A673 (cell line): ENCODE measurements at regions not wholly inside any gene's neighbourhood (a gene's known extent, or its start where the extent isn't known, plus 50 kb on each side); places are given as distances from the start of the nearest gene placed in this dataset.

Source experiments
- BruUV-seq: library from RNA; stranded (reverse); fragments of 400-500 nt; replicated peaks from 2 replicates; lab custom pipeline; 2021; lab: Mats Ljungman, UMichigan
- CTCF ChIA-PET: fragments of 300-600 bp; sonication (Branson Sonifier 250); formaldehyde crosslinking; loops from one replicate; lab custom pipeline; 2022; ENCODE audit warnings: antibody characterized with exemption; lab: Charles Lee
- POLR2A ChIA-PET: fragments of 300-600 bp; sonication (Branson Sonifier 250); formaldehyde crosslinking; loops from one replicate; lab custom pipeline; 2022; ENCODE audit warnings: antibody characterized with exemption; ENCODE audit not compliant: low non-redundant PET; lab: Charles Lee
- DNase-seq: peaks from one replicate; pipeline ENCODE4 v3.0.0-alpha.2; 2015; ENCODE audit warnings: low spot score
- H3K27ac ChIP-seq: fragments of 200-600 bp; sonication (generic); 2 replicates; pipeline ENCODE4 v1.5.1; 2016; ENCODE audit warnings: mixed run types, low read depth, mild to moderate bottlenecking, mixed read lengths, antibody characterized with exemption, low read length; ENCODE audit not compliant: poor library complexity, severe bottlenecking
- H3K27me3 ChIP-seq: fragments of 200-600 bp; sonication (generic); replicated peaks from 2 replicates; pipeline ENCODE4 v1.6.1; 2017; ENCODE audit warnings: mixed run types, low read depth, mild to moderate bottlenecking, mixed read lengths, antibody characterized with exemption, low read length; ENCODE audit not compliant: insufficient read depth, poor library complexity
- H3K36me3 ChIP-seq: fragments of 200-600 bp; sonication (generic); 2 replicates; pipeline ENCODE4 v1.6.1; 2016; ENCODE audit warnings: mixed run types, mild to moderate bottlenecking, mixed read lengths, antibody characterized with exemption, low read length; ENCODE audit not compliant: insufficient read depth, poor library complexity, severe bottlenecking
- H3K4me1 ChIP-seq: fragments of 200-600 bp; sonication (generic); 2 replicates; pipeline ENCODE4 v1.6.1; 2017; ENCODE audit warnings: mixed run types, mild to moderate bottlenecking, mixed read lengths, antibody characterized with exemption, low read length; ENCODE audit not compliant: insufficient read depth, poor library complexity, severe bottlenecking
- H3K4me3 ChIP-seq: fragments of 200-600 bp; sonication (generic); 2 replicates; pipeline ENCODE4 v1.5.1; 2016; ENCODE audit warnings: low read depth, mixed run types, mild to moderate bottlenecking, mixed read lengths, low read length; ENCODE audit not compliant: poor library complexity, severe bottlenecking
- H3K9me3 ChIP-seq: fragments of 200-600 bp; sonication (generic); 2 replicates; pipeline ENCODE4 v1.6.1; 2016; ENCODE audit warnings: mixed run types, low read depth, mild to moderate bottlenecking, mixed read lengths, antibody characterized with exemption, low read length; ENCODE audit not compliant: poor library complexity, severe bottlenecking
- CTCF ChIP-seq: fragments of 300-800, 200-600 bp; sonication (generic); conservative IDR thresholded peaks from 2 replicates; pipeline ENCODE4 v1.5.1; 2017; ENCODE audit warnings: low read depth, mild to moderate bottlenecking, antibody characterized with exemption, low read length, moderate library complexity, mixed read lengths
- EZH2 ChIP-seq: fragments of 200-600 bp; sonication (generic); IDR thresholded peaks from 2 replicates; pipeline ENCODE4 v1.6.1; 2017; ENCODE audit warnings: borderline replicate concordance, low read depth, mild to moderate bottlenecking, mixed read lengths, antibody characterized with exemption, low read length; ENCODE audit not compliant: poor library complexity, severe bottlenecking
- intact Hi-C: fragments of 100-400 bp; cut with micrococcal nuclease; formaldehyde crosslinking; loops from one replicate; pipeline ENCODE4 v1.10.0; 2022; ENCODE audit not compliant: unreplicated experiment

GRCh38 chr3:24933401-24933800 is 438.8 kb upstream of the THRB start:
- no peaks in the 10 kb centered on the region for H3K9me3 ChIP-seq
- DNase-seq = no peak
- H3K27ac ChIP-seq = no peak overlapping the region
- POLR2A ChIA-PET = no interaction called here
- H3K4me1 ChIP-seq = no peaks in the 10 kb centered on the region
- TF ChIP-seq EZH2 = no peak
- no peak for TF ChIP-seq CTCF
- peaks cover 8% of the 10 kb centered on the region for H3K27me3 ChIP-seq
- CTCF ChIA-PET = no interaction called here
- no TSS peak for BruUV-seq
- no peak overlapping the region for H3K4me3 ChIP-seq
- intact Hi-C loops = no loop called here
- H3K36me3 ChIP-seq = no peaks in the 10 kb centered on the region

GRCh38 chr3:24936574-24936973 is 441.9 kb upstream of the THRB start:
- intact Hi-C loops = no loop called here
- POLR2A ChIA-PET = no interaction called here
- CTCF ChIA-PET = no interaction called here
- Histone ChIP-seq H3K9me3 (no peaks in the 10 kb centered on the region), H3K4me1 (no peaks in the 10 kb centered on the region), H3K36me3 (no peaks in the 10 kb centered on the region), H3K4me3 (no peak overlapping the region), H3K27ac (no peak overlapping the region), H3K27me3 (peaks cover 11% of the 10 kb centered on the region)
- no peak for DNase-seq
- BruUV-seq = no TSS peak
- TF ChIP-seq CTCF (no peak), EZH2 (no peak)

GRCh38 chr3:24937228-24937627 is 442.6 kb upstream of the THRB start:
- no peaks in the 10 kb centered on the region for H3K36me3 ChIP-seq
- TF ChIP-seq EZH2 = no peak
- H3K27ac ChIP-seq = no peak overlapping the region
- peaks cover 11% of the 10 kb centered on the region for H3K27me3 ChIP-seq
- BruUV-seq = no TSS peak
- H3K9me3 ChIP-seq = no peaks in the 10 kb centered on the region
- CTCF ChIA-PET = no interaction called here
- no peaks in the 10 kb centered on the region for H3K4me1 ChIP-seq
- intact Hi-C loops = no loop called here
- no peak for DNase-seq
- no peak overlapping the region for H3K4me3 ChIP-seq
- POLR2A ChIA-PET = no interaction called here

- BruUV-seq = no TSS peak
These were observed 443.1 kb upstream of the THRB start for GRCh38 chr3:24937780-24938179.

More at GRCh38 chr3:24937780-24938179, 443.1 kb upstream of the THRB start:
- H3K9me3 ChIP-seq = no peaks in the 10 kb centered on the region
- no peak for TF ChIP-seq CTCF
- no peak for TF ChIP-seq EZH2
- intact Hi-C loops = no loop called here
- H3K27me3 ChIP-seq = peaks cover 8% of the 10 kb centered on the region
- H3K36me3 ChIP-seq = no peaks in the 10 kb centered on the region
- POLR2A ChIA-PET = no interaction called here
- H3K4me3 ChIP-seq = no peak overlapping the region
- H3K27ac ChIP-seq = no peak overlapping the region
- DNase-seq = no peak
- no peaks in the 10 kb centered on the region for H3K4me1 ChIP-seq
- CTCF ChIA-PET = no interaction called here
